IMR-90 (cell line): ENCODE measurements at regions not wholly inside any gene's neighbourhood (a gene's known extent, or its start where the extent isn't known, plus 50 kb on each side); places are given as distances from the start of the nearest gene placed in this dataset.
"Not testable (repeated sequence)": the region's sequence is repeated elsewhere in the genome, so short reads cannot be mapped to it uniquely, and the experiment has no call there.

Experiments
- ATAC-seq: fragments of 200-7000 bp; cut with Tn5 transposase; 2 replicates; pipeline ENCODE4 v1.9.1; 2020; ENCODE audit warnings: low read depth, mild to moderate bottlenecking, moderate library complexity
- BruUV-seq: library from RNA; stranded (reverse); fragments of 400-500 nt; replicated peaks from 2 replicates; lab custom pipeline; 2021; lab: Mats Ljungman, UMichigan
- CTCF ChIA-PET: fragments of 300-600 bp; formaldehyde crosslinking; extraction: SDS; loops from one replicate; lab custom pipeline; 2021; ENCODE audit warnings: antibody characterized with exemption; lab: Yijun Ruan, JAX
- POLR2A ChIA-PET: fragments of 300-600 bp; sonication (Branson Sonifier 250); formaldehyde crosslinking; loops from one replicate; lab custom pipeline; 2022; ENCODE audit warnings: antibody characterized with exemption; ENCODE audit not compliant: unreplicated experiment; lab: Charles Lee
- DNase-seq: peaks from one replicate; pipeline ENCODE4 v3.0.0; 2013
- H2AFZ ChIP-seq: replicated peaks from 2 replicates; pipeline ENCODE3; 2013; ENCODE audit warnings: low read length, mild to moderate bottlenecking; ENCODE audit not compliant: poor library complexity
- H2AK5ac ChIP-seq: 2 replicates; pipeline ENCODE4 v1.6.1; 2013; ENCODE audit warnings: low read depth, low read length, inconsistent platforms
- H2AK9ac ChIP-seq: replicated peaks from 2 replicates; pipeline ENCODE3; 2013; ENCODE audit warnings: mild to moderate bottlenecking, low read depth, low read length, moderate library complexity; ENCODE audit not compliant: poor library complexity
- H2BK120ac ChIP-seq: 2 replicates; pipeline ENCODE4 v1.6.1; 2013; ENCODE audit warnings: low read depth, low read length, inconsistent platforms
- H2BK15ac ChIP-seq: 3 replicates; pipeline ENCODE4 v1.6.1; 2013; ENCODE audit warnings: low read depth, low read length, inconsistent platforms
- H2BK20ac ChIP-seq: 2 replicates; pipeline ENCODE4 v1.6.1; 2013; ENCODE audit warnings: low read depth, mild to moderate bottlenecking, inconsistent platforms, low read length, moderate library complexity
- H2BK5ac ChIP-seq: 2 replicates; pipeline ENCODE4 v1.6.1; 2013; ENCODE audit warnings: mild to moderate bottlenecking, low read depth, low read length, inconsistent platforms; ENCODE audit not compliant: poor library complexity, severe bottlenecking
- H3K14ac ChIP-seq: replicated peaks from 2 replicates; pipeline ENCODE4 v1.6.1; 2013; ENCODE audit warnings: low read depth, low read length, inconsistent platforms
- H3K18ac ChIP-seq: 2 replicates; pipeline ENCODE4 v1.6.1; 2013; ENCODE audit warnings: low read depth, low read length, control low read depth
- H3K23ac ChIP-seq: 2 replicates; pipeline ENCODE4 v1.6.1; 2013; ENCODE audit warnings: low read depth, low read length, inconsistent platforms
- H3K27ac ChIP-seq: 2 replicates; pipeline ENCODE4 v1.5.1; 2013; ENCODE audit warnings: mild to moderate bottlenecking, control low read depth, low read length; ENCODE audit not compliant: insufficient read depth
- H3K27me3 ChIP-seq: 2 replicates; pipeline ENCODE4 v1.6.1; 2013; ENCODE audit warnings: low read length; ENCODE audit not compliant: control insufficient read depth, insufficient read depth
- H3K36me3 ChIP-seq: 2 replicates; pipeline ENCODE4 v1.6.1; 2013; ENCODE audit warnings: low read length, mixed read lengths; ENCODE audit not compliant: control insufficient read depth, insufficient read depth
- H3K4ac ChIP-seq: 2 replicates; pipeline ENCODE4 v1.6.1; 2013; ENCODE audit warnings: low read depth, low read length, inconsistent platforms
- H3K4me1 ChIP-seq: 2 replicates; pipeline ENCODE4 v1.6.1; 2013; ENCODE audit warnings: low read length, mixed read lengths; ENCODE audit not compliant: control insufficient read depth, insufficient read depth
- H3K4me2 ChIP-seq: 2 replicates; pipeline ENCODE4 v1.6.1; 2013; ENCODE audit warnings: low read depth, mild to moderate bottlenecking, control low read depth, low read length, moderate library complexity
- H3K4me3 ChIP-seq: 2 replicates; pipeline ENCODE4 v1.5.1; 2013; ENCODE audit warnings: low read depth, mild to moderate bottlenecking, control low read depth, low read length, moderate library complexity; ENCODE audit not compliant: insufficient read depth
- H3K56ac ChIP-seq: 2 replicates; pipeline ENCODE4 v1.6.1; 2013; ENCODE audit warnings: low read length, inconsistent platforms; ENCODE audit not compliant: insufficient read depth; ENCODE audit errors: extremely low read depth
- H3K79me1 ChIP-seq, 2 experiments: 2 replicates each; pipeline ENCODE4 v1.6.1; 2013; ENCODE audit warnings: low read length in 2 of 2, inconsistent platforms in 1 of 2, low read depth in 1 of 2
- H3K9ac ChIP-seq: 2 replicates; pipeline ENCODE4 v1.6.1; 2013; ENCODE audit warnings: low read depth, low read length, control low read depth
- H3K9me1 ChIP-seq: 2 replicates; pipeline ENCODE4 v1.6.1; 2013; ENCODE audit warnings: low read length, inconsistent platforms; ENCODE audit not compliant: insufficient read depth
- H3K9me3 ChIP-seq: 2 replicates; pipeline ENCODE4 v1.6.1; 2013; ENCODE audit warnings: low read length; ENCODE audit not compliant: control insufficient read depth, insufficient read depth
- H4K20me1 ChIP-seq: 2 replicates; pipeline ENCODE4 v1.6.1; 2013; ENCODE audit warnings: low read length, inconsistent platforms; ENCODE audit not compliant: insufficient read depth
- H4K5ac ChIP-seq: 2 replicates; pipeline ENCODE4 v1.6.1; 2013; ENCODE audit warnings: mild to moderate bottlenecking, low read depth, low read length, control low read depth
- H4K8ac ChIP-seq, 2 experiments: 2 replicates each; pipeline ENCODE4 v1.6.1; 2013; ENCODE audit warnings: low read depth in 2 of 2, low read length in 2 of 2, control low read depth in 1 of 2, inconsistent platforms in 1 of 2
- H4K91ac ChIP-seq: 2 replicates; pipeline ENCODE4 v1.6.1; 2013; ENCODE audit warnings: low read depth, low read length, inconsistent platforms; ENCODE audit not compliant: insufficient read depth
- WGBS, 2 experiments: methylation state at CpG; one replicate each; pipeline versions ENCODE4 v1.1.5 to v1.1.7; 2013; ENCODE audit warnings: missing lambda C conversion rate in 2 of 2; ENCODE audit not compliant: insufficient read length in 1 of 2; ENCODE audit errors: extremely low coverage in 2 of 2; 5-methylcytosine and 5-hydroxymethylcytosine counted together
- dilution Hi-C: fragments of 300-500 bp; cut with HindIII; formaldehyde crosslinking; loops from one replicate; pipeline ENCODE4 v1.14.3; 2018; ENCODE audit warnings: low sequenced_read_pairs; ENCODE audit not compliant: unreplicated experiment
- in situ Hi-C: fragments of 300-500 bp; cut with MboI; formaldehyde crosslinking; loops from 3 replicates; pipeline ENCODE4 v1.14.3; 2019; ENCODE audit warnings: low sequenced_read_pairs, inconsistent platforms, mixed read lengths
- intact Hi-C: fragments of 100-400 bp; cut with micrococcal nuclease; formaldehyde crosslinking; loops from 2 replicates; pipeline ENCODE4 v1.10.0; 2022

GRCh38 chr14:53395267-53395666 lies 242.1 kb upstream of the DDHD1 start:
- H3K4me3 ChIP-seq, H2BK15ac ChIP-seq, H4K91ac ChIP-seq, H3K4ac ChIP-seq, H2AFZ ChIP-seq, H2BK20ac ChIP-seq, H4K5ac ChIP-seq, H3K9me3 ChIP-seq, H2BK120ac ChIP-seq, H3K18ac ChIP-seq, H4K8ac ChIP-seq, CTCF ChIA-PET, DNase-seq, POLR2A ChIA-PET, H3K27ac ChIP-seq, H2AK5ac ChIP-seq, H3K14ac ChIP-seq, in situ Hi-C loops, H4K20me1 ChIP-seq, H3K27me3 ChIP-seq, H3K56ac ChIP-seq, intact Hi-C loops, H3K9me1 ChIP-seq, H2AK9ac ChIP-seq, dilution Hi-C loops, H2BK5ac ChIP-seq, H3K23ac ChIP-seq, H3K9ac ChIP-seq, H3K36me3 ChIP-seq, H3K79me1 ChIP-seq, H3K4me1 ChIP-seq, ATAC-seq, BruUV-seq, H3K4me2 ChIP-seq: not testable (repeated sequence)
- WGBS, 2 experiments = 50% methylated on average over 1 of the region's 4 CpGs; no CpG with 5 or more reads in 1 of the 2 experiments
